Activated T-helper 1 cell treated with anti-CD3 and anti-CD28 coated beads, Interleukin-12 subunit alpha, Interleukin-12 subunit beta, Interleukin-2, Interleukin-4 antibody, amounts not matched to agents 30 ng/mL and 10 ng/mL and 1 ng/mL, durations not matched to agents 14 hours and 24 hours and 36 hours (primary cell): ENCODE measurements at regions not wholly inside any gene's neighbourhood (a gene's known extent, or its start where the extent isn't known, plus 50 kb on each side); places are given as distances from the start of the nearest gene placed in this dataset.

Experiments used
- DNase-seq: peaks from one replicate; pipeline ENCODE4 v3.0.0; 2021; ENCODE audit warnings: low spot score
- H3K27ac Mint-ChIP-seq: one replicate; pipeline ENCODE4 v1.8.0; 2021; ENCODE audit warnings: mild to moderate bottlenecking, mixed read lengths
- H3K27me3 Mint-ChIP-seq: one replicate; pipeline ENCODE4 v1.8.0; 2022; ENCODE audit warnings: mild to moderate bottlenecking, moderate library complexity, mixed read lengths; ENCODE audit not compliant: insufficient read depth
- H3K36me3 Mint-ChIP-seq: one replicate; pipeline ENCODE4 v1.8.0; 2021; ENCODE audit warnings: low read depth, mixed read lengths
- H3K4me1 Mint-ChIP-seq: one replicate; pipeline ENCODE4 v1.8.0; 2021; ENCODE audit warnings: low read depth, mixed read lengths
- H3K4me3 Mint-ChIP-seq: one replicate; pipeline ENCODE4 v1.8.0; 2021; ENCODE audit warnings: mild to moderate bottlenecking, moderate library complexity, mixed read lengths
- H3K9me3 Mint-ChIP-seq: one replicate; pipeline ENCODE4 v1.8.0; 2021; ENCODE audit warnings: mixed read lengths
- intact Hi-C: fragments of 100-400 bp; cut with micrococcal nuclease; formaldehyde crosslinking; loops from one replicate; pipeline ENCODE4 v1.15.1; 2024

GRCh38 chr11:57083641-57084385, 95.1 kb downstream of the OR5AK2 start:
- H3K27me3 Mint-ChIP-seq: peaks cover 2% of the 10 kb centered on the region

GRCh38 chr11:57085611-57086010, 96.1 kb upstream of the LRRC55 start:
- H3K4me1 Mint-ChIP-seq: no peaks in the 10 kb centered on the region
- no peaks in the 10 kb centered on the region for H3K36me3 Mint-ChIP-seq
- H3K27me3 Mint-ChIP-seq: peaks cover 2% of the 10 kb centered on the region
- no peak overlapping the region for H3K4me3 Mint-ChIP-seq
- DNase-seq: no peak
- H3K27ac Mint-ChIP-seq: no peak overlapping the region
- intact Hi-C loops: no loop called here
- H3K9me3 Mint-ChIP-seq: peaks cover 5% of the 10 kb centered on the region

More at GRCh38 chr11:57083641-57084385, 95.1 kb downstream of the OR5AK2 start:
- H3K4me3 Mint-ChIP-seq: no peak overlapping the region
- peaks cover 5% of the 10 kb centered on the region for H3K9me3 Mint-ChIP-seq
- no peak overlapping the region for H3K27ac Mint-ChIP-seq
- no peaks in the 10 kb centered on the region for H3K4me1 Mint-ChIP-seq
- H3K36me3 Mint-ChIP-seq: no peaks in the 10 kb centered on the region
- no peak for DNase-seq
- intact Hi-C loops: no loop called here

GRCh38 chr11:57087991-57088390, 93.8 kb upstream of the LRRC55 start:
- DNase-seq: no peak
- H3K4me3 Mint-ChIP-seq: no peak overlapping the region
- H3K27ac Mint-ChIP-seq: no peak overlapping the region
- H3K27me3 Mint-ChIP-seq: peaks cover 1% of the 10 kb centered on the region
- intact Hi-C loops: no loop called here
- H3K4me1 Mint-ChIP-seq: no peaks in the 10 kb centered on the region
- peaks cover under 1% of the 10 kb centered on the region for H3K9me3 Mint-ChIP-seq
- H3K36me3 Mint-ChIP-seq: no peaks in the 10 kb centered on the region

- DNase-seq: no peak
- no peaks in the 10 kb centered on the region for H3K27me3 Mint-ChIP-seq
- no peaks in the 10 kb centered on the region for H3K36me3 Mint-ChIP-seq
- no peak overlapping the region for H3K4me3 Mint-ChIP-seq
- H3K9me3 Mint-ChIP-seq: no peaks in the 10 kb centered on the region
- no peaks in the 10 kb centered on the region for H3K4me1 Mint-ChIP-seq
- intact Hi-C loops: no loop called here
- H3K27ac Mint-ChIP-seq: no peak overlapping the region
Measured at GRCh38 chr11:57092028-57092698, 89.6 kb upstream of the LRRC55 start.

GRCh38 chr11:57094181-57094935, 87.4 kb upstream of the LRRC55 start:
- Mint-ChIP-seq H3K9me3 (no peaks in the 10 kb centered on the region), H3K27me3 (no peaks in the 10 kb centered on the region), H3K27ac (no peak overlapping the region), H3K4me1 (no peaks in the 10 kb centered on the region), H3K36me3 (no peaks in the 10 kb centered on the region), H3K4me3 (no peak overlapping the region)
- intact Hi-C loops: no loop called here
- DNase-seq: no peak

GRCh38 chr11:57095417-57095816, 86.3 kb upstream of the LRRC55 start:
- intact Hi-C loops: no loop called here
- Mint-ChIP-seq H3K9me3 (no peaks in the 10 kb centered on the region), H3K36me3 (no peaks in the 10 kb centered on the region), H3K4me1 (no peaks in the 10 kb centered on the region), H3K27ac (no peak overlapping the region), H3K27me3 (no peaks in the 10 kb centered on the region), H3K4me3 (no peak overlapping the region)
- DNase-seq: no peak

GRCh38 chr11:57095896-57096295, 85.9 kb upstream of the LRRC55 start:
- no peaks in the 10 kb centered on the region for H3K36me3 Mint-ChIP-seq
- no peaks in the 10 kb centered on the region for H3K27me3 Mint-ChIP-seq
- H3K27ac Mint-ChIP-seq: no peak overlapping the region
- no peak for DNase-seq
- H3K4me1 Mint-ChIP-seq: no peaks in the 10 kb centered on the region
- no peaks in the 10 kb centered on the region for H3K9me3 Mint-ChIP-seq
- intact Hi-C loops: no loop called here
- H3K4me3 Mint-ChIP-seq: no peak overlapping the region

- intact Hi-C loops: no loop called here
- Mint-ChIP-seq H3K36me3 (no peaks in the 10 kb centered on the region), H3K4me3 (no peak overlapping the region), H3K27ac (no peak overlapping the region), H3K27me3 (peaks cover 1% of the 10 kb centered on the region), H3K4me1 (no peaks in the 10 kb centered on the region), H3K9me3 (no peaks in the 10 kb centered on the region)
- DNase-seq: no peak
Measured at GRCh38 chr11:57097149-57097548, 84.6 kb upstream of the LRRC55 start.

GRCh38 chr11:57098191-57098590, 83.6 kb upstream of the LRRC55 start:
- no peaks in the 10 kb centered on the region for H3K9me3 Mint-ChIP-seq
- no peaks in the 10 kb centered on the region for H3K36me3 Mint-ChIP-seq
- H3K27ac Mint-ChIP-seq: no peak overlapping the region
- intact Hi-C loops: no loop called here
- peaks cover 2% of the 10 kb centered on the region for H3K27me3 Mint-ChIP-seq
- H3K4me3 Mint-ChIP-seq: no peak overlapping the region
- DNase-seq: no peak
- H3K4me1 Mint-ChIP-seq: no peaks in the 10 kb centered on the region

GRCh38 chr11:57100638-57101331, 81.0 kb upstream of the LRRC55 start:
- Mint-ChIP-seq H3K27ac (no peak overlapping the region), H3K4me3 (no peak overlapping the region), H3K4me1 (no peaks in the 10 kb centered on the region), H3K36me3 (no peaks in the 10 kb centered on the region), H3K9me3 (no peaks in the 10 kb centered on the region), H3K27me3 (peaks cover 2% of the 10 kb centered on the region)
- intact Hi-C loops: no loop called here
- no peak for DNase-seq

- intact Hi-C loops: no loop called here
- Mint-ChIP-seq H3K4me3 (no peak overlapping the region), H3K9me3 (no peaks in the 10 kb centered on the region), H3K27me3 (peaks cover 2% of the 10 kb centered on the region), H3K36me3 (no peaks in the 10 kb centered on the region), H3K4me1 (no peaks in the 10 kb centered on the region), H3K27ac (no peak overlapping the region)
- DNase-seq: no peak
Measured at GRCh38 chr11:57103899-57104605, 77.7 kb upstream of the LRRC55 start.

GRCh38 chr11:57109331-57109730, 72.4 kb upstream of the LRRC55 start:
- no peaks in the 10 kb centered on the region for H3K9me3 Mint-ChIP-seq
- intact Hi-C loops: no loop called here
- H3K27me3 Mint-ChIP-seq: no peaks in the 10 kb centered on the region
- no peak for DNase-seq
- H3K4me1 Mint-ChIP-seq: no peaks in the 10 kb centered on the region
- H3K4me3 Mint-ChIP-seq: no peak overlapping the region
- no peak overlapping the region for H3K27ac Mint-ChIP-seq
- H3K36me3 Mint-ChIP-seq: no peaks in the 10 kb centered on the region
